ENCODE measurements at regions not wholly inside any gene's neighbourhood (a gene's known extent, or its start where the extent isn't known, plus 50 kb on each side); places are given as distances from the start of the nearest gene placed in this dataset.

GRCh38 chr3:164371681-164372080 lies 706.6 kb downstream of the SI start:
- Histone ChIP-seq H3K4me1 (no peaks in the 10 kb centered on the region), H3K36me3 (ENCODE audit: insufficient read depth in 1 of 2, low read depth in 1 of 2) (no peaks in the 10 kb centered on the region), H3K27ac (no peak overlapping the region), H3K27me3 (ENCODE audit: insufficient read depth in 3 of 3, low read length in 2 of 3) (no peaks in the 10 kb centered on the region), H3K9me3 (no peaks in the 10 kb centered on the region), H3K4me3 (no peak overlapping the region)
- intact Hi-C loops (cut with DNase I) = no loop called here
- WGBS, 3 donors = 70 to 89% (median 82%) methylated on average over 2 of the region's 2 CpGs
- ATAC-seq (no peak), DNase-seq (no peak)
- no peak for TF ChIP-seq CTCF (IDR thresholded peaks at IDR 0.05)

GRCh38 chr3:164370970-164371369 lies 707.3 kb downstream of the SI start:
- Histone ChIP-seq H3K27ac (no peak overlapping the region), H3K36me3 (ENCODE audit: insufficient read depth in 1 of 2, low read depth in 1 of 2) (no peaks in the 10 kb centered on the region), H3K4me3 (no peak overlapping the region), H3K9me3 (no peaks in the 10 kb centered on the region), H3K27me3 (ENCODE audit: insufficient read depth in 3 of 3, low read length in 2 of 3) (no peaks in the 10 kb centered on the region), H3K4me1 (no peaks in the 10 kb centered on the region)
- no peak for TF ChIP-seq CTCF (IDR thresholded peaks at IDR 0.05)
- DNase-seq (no peak), ATAC-seq (no peak)
- intact Hi-C loops (cut with DNase I) = no loop called here
- 70 to 76% (median 73%) methylated on average over 5 of the region's 5 CpGs for WGBS, 3 donors

DNA sequence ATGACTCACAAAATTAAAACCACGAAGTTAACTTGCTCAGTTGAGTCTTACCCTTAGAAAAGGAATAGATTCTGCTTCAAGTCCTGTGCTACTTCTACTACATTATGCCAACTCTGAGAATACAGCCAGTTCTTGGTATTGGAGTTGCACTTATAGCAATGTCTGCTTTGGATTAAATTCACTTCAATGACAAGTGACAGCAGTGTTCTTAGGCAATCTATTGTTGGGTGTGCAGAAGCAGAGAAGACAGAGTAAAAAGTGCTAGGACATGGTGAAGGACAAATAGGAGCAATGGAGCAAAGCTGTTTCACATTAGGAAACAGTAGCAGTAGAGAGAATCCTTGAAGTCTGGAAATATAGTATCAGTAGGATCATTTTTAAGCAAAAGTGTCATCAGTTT lies 713.1 kb downstream of the SI start:
- no peak for ATAC-seq
- WGBS, 3 donors = 72 to 85% (median 83%) methylated on average over 1 of the region's 1 CpG

GRCh38 chr3:164364111-164364510 lies 714.2 kb downstream of the SI start:
- ATAC-seq (no peak), DNase-seq (no peak)
- Histone ChIP-seq H3K4me3 (no peak overlapping the region), H3K36me3 (ENCODE audit: insufficient read depth in 1 of 2, low read depth in 1 of 2) (no peaks in the 10 kb centered on the region), H3K4me1 (no peaks in the 10 kb centered on the region), H3K27ac (no peak overlapping the region), H3K27me3 (ENCODE audit: insufficient read depth in 3 of 3, low read length in 2 of 3) (no peaks in the 10 kb centered on the region), H3K9me3 (no peaks in the 10 kb centered on the region)
- 50 to 55% (median 52%) methylated on average over 6 of the region's 6 CpGs for WGBS, 3 donors
- no peak for TF ChIP-seq CTCF (IDR thresholded peaks at IDR 0.05)
- intact Hi-C loops (cut with DNase I) = no loop called here

More for the DNA sequence above, 713.1 kb downstream of the SI start:
- DNase-seq = no peak
- intact Hi-C loops (cut with DNase I) = no loop called here
- no peaks in the 10 kb centered on the region for H3K36me3 ChIP-seq (ENCODE audit: insufficient read depth in 1 of 2, low read depth in 1 of 2)
- no peak overlapping the region for H3K27ac ChIP-seq
- no peaks in the 10 kb centered on the region for H3K9me3 ChIP-seq
- H3K4me1 ChIP-seq = no peaks in the 10 kb centered on the region
- H3K4me3 ChIP-seq = no peak overlapping the region
- TF ChIP-seq CTCF (IDR thresholded peaks at IDR 0.05) = no peak
- H3K27me3 ChIP-seq (ENCODE audit: insufficient read depth in 3 of 3, low read length in 2 of 3) = no peaks in the 10 kb centered on the region

- DNase-seq (no peak), ATAC-seq (no peak)
- H3K27me3 ChIP-seq (ENCODE audit: insufficient read depth in 3 of 3, low read length in 2 of 3) = no peaks in the 10 kb centered on the region
- intact Hi-C loops (cut with DNase I) = no loop called here
- H3K36me3 ChIP-seq (ENCODE audit: insufficient read depth in 1 of 2, low read depth in 1 of 2) = no peaks in the 10 kb centered on the region
- no peaks in the 10 kb centered on the region for H3K4me1 ChIP-seq
- H3K27ac ChIP-seq = no peak overlapping the region
- H3K9me3 ChIP-seq = no peaks in the 10 kb centered on the region
- WGBS, 3 donors = 73 to 77% (median 74%) methylated on average over 9 of the region's 9 CpGs
- no peak overlapping the region for H3K4me3 ChIP-seq
- TF ChIP-seq CTCF (IDR thresholded peaks at IDR 0.05) = no peak
Measured at GRCh38 chr3:164360738-164361406, 717.4 kb downstream of the SI start.

Measured in psoas muscle (tissue), 7 donors.